Endothelial cell (in vitro differentiated cells): ENCODE measurements at regions not wholly inside any gene's neighbourhood (a gene's known extent, or its start where the extent isn't known, plus 50 kb on each side); places are given as distances from the start of the nearest gene placed in this dataset.

Experiments used
- DNase-seq: peaks from one replicate; pipeline ENCODE4 v3.0.0; 2021; ENCODE audit warnings: low spot score
- H3K27ac Mint-ChIP-seq: one replicate; pipeline ENCODE4 v1.8.0; 2021; ENCODE audit warnings: mixed read lengths, inconsistent platforms; ENCODE audit not compliant: unreplicated experiment
- H3K27me3 Mint-ChIP-seq: one replicate; pipeline ENCODE4 v1.8.0; 2021; ENCODE audit warnings: mild to moderate bottlenecking, moderate library complexity, mixed read lengths, inconsistent platforms; ENCODE audit not compliant: unreplicated experiment
- H3K36me3 Mint-ChIP-seq: one replicate; pipeline ENCODE4 v1.8.0; 2021; ENCODE audit warnings: mild to moderate bottlenecking, low read depth, mixed read lengths, inconsistent platforms; ENCODE audit not compliant: unreplicated experiment
- H3K4me1 Mint-ChIP-seq: one replicate; pipeline ENCODE4 v1.8.0; 2021; ENCODE audit warnings: mild to moderate bottlenecking, mixed read lengths, inconsistent platforms; ENCODE audit not compliant: unreplicated experiment
- H3K4me3 Mint-ChIP-seq: one replicate; pipeline ENCODE4 v1.8.0; 2021; ENCODE audit warnings: mild to moderate bottlenecking, mixed read lengths, inconsistent platforms; ENCODE audit not compliant: unreplicated experiment
- H3K9me3 Mint-ChIP-seq: one replicate; pipeline ENCODE4 v1.8.0; 2021; ENCODE audit warnings: mixed read lengths, inconsistent platforms; ENCODE audit not compliant: unreplicated experiment
- TF ChIP-seq, protein P1 (sequence below): fragments of 200-600 bp; sonication (generic); IDR thresholded peaks from one replicate; pipeline ENCODE4 v1.5.0; 2021; ENCODE audit warnings: antibody characterized with exemption; ENCODE audit not compliant: unreplicated experiment

DNA sequence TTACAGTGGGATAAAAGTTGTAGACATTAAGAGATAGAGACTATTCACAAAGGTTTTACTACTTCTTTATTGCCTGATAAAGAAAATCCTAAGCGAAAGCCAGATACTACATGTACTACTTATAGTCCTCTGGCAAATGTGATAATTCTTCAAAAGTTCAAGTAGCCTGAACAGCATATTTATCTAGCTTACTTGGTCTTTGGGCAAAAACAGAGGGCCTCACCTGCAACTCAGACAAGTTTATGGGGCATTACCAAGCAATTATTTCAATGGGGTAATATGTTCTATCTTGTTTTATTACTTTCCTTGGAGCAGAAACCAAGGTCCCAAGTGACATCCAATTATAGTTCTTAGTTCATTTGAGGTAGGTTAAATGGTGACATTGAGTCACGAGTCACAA is 390.1 kb upstream of the ARHGEF26 start:
- no peak overlapping the region for H3K4me3 Mint-ChIP-seq
- no peaks in the 10 kb centered on the region for H3K4me1 Mint-ChIP-seq
- no peak for DNase-seq
- H3K27ac Mint-ChIP-seq = no peak overlapping the region
- H3K9me3 Mint-ChIP-seq = no peaks in the 10 kb centered on the region
- H3K27me3 Mint-ChIP-seq = no peaks in the 10 kb centered on the region
- H3K36me3 Mint-ChIP-seq = no peaks in the 10 kb centered on the region
- TF ChIP-seq, protein P1, sequence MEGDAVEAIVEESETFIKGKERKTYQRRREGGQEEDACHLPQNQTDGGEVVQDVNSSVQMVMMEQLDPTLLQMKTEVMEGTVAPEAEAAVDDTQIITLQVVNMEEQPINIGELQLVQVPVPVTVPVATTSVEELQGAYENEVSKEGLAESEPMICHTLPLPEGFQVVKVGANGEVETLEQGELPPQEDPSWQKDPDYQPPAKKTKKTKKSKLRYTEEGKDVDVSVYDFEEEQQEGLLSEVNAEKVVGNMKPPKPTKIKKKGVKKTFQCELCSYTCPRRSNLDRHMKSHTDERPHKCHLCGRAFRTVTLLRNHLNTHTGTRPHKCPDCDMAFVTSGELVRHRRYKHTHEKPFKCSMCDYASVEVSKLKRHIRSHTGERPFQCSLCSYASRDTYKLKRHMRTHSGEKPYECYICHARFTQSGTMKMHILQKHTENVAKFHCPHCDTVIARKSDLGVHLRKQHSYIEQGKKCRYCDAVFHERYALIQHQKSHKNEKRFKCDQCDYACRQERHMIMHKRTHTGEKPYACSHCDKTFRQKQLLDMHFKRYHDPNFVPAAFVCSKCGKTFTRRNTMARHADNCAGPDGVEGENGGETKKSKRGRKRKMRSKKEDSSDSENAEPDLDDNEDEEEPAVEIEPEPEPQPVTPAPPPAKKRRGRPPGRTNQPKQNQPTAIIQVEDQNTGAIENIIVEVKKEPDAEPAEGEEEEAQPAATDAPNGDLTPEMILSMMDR = no peak

DNA sequence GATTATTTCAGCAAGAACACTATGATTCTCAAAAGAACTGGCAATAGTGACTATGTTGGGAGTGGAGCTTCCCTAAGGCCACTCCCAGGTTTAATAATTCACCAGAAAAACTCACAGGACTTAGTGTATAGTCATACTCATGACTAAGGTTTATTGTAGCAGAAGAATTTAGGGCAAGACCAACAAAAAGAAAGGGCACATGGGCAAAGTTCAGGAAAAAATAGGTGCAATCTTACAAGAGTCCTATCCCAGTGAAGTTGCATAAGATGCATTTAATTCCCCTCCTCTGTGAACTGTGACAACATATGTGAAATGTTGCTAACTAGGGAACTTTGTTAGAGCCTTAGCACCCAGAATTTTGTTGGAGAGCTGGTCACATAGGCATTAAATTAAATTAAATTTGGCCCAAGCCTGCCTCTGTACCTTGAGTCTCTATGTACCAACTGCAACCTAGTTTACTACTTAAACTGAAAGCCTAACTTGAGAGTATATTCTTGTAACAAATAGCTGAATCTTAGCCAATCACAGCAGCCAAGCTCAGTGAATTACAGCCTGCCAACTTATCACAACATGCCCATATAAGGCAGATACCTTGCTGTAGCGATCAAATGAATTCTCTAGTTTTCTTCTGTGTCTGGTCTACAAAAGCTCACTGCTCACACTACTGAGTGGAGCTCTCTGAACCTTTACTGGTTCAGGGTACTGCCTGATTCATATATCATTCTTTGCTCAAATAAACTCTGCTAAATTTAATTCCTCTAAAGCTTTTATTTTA is 386.2 kb upstream of the ARHGEF26 start:
- TF ChIP-seq, protein P1 = no peak
- no peaks in the 10 kb centered on the region for H3K4me1 Mint-ChIP-seq
- no peaks in the 10 kb centered on the region for H3K27me3 Mint-ChIP-seq
- H3K9me3 Mint-ChIP-seq = no peaks in the 10 kb centered on the region
- DNase-seq = no peak
- H3K4me3 Mint-ChIP-seq = no peak overlapping the region
- no peak overlapping the region for H3K27ac Mint-ChIP-seq
- no peaks in the 10 kb centered on the region for H3K36me3 Mint-ChIP-seq

GRCh38 chr3:153740109-153740508 is 381.1 kb upstream of the ARHGEF26 start:
- peaks cover 2% of the 10 kb centered on the region for H3K4me1 Mint-ChIP-seq
- H3K4me3 Mint-ChIP-seq = no peak overlapping the region
- no peak overlapping the region for H3K27ac Mint-ChIP-seq
- DNase-seq = no peak
- no peaks in the 10 kb centered on the region for H3K9me3 Mint-ChIP-seq
- H3K27me3 Mint-ChIP-seq = no peaks in the 10 kb centered on the region
- TF ChIP-seq, protein P1 = no peak
- no peaks in the 10 kb centered on the region for H3K36me3 Mint-ChIP-seq

GRCh38 chr3:153744889-153745288 is 376.3 kb upstream of the ARHGEF26 start:
- no peak overlapping the region for H3K4me3 Mint-ChIP-seq
- H3K36me3 Mint-ChIP-seq = no peaks in the 10 kb centered on the region
- peaks cover 2% of the 10 kb centered on the region for H3K4me1 Mint-ChIP-seq
- H3K27me3 Mint-ChIP-seq = no peaks in the 10 kb centered on the region
- TF ChIP-seq, protein P1 = no peak
- H3K27ac Mint-ChIP-seq = no peak overlapping the region
- no peak for DNase-seq
- no peaks in the 10 kb centered on the region for H3K9me3 Mint-ChIP-seq

DNA sequence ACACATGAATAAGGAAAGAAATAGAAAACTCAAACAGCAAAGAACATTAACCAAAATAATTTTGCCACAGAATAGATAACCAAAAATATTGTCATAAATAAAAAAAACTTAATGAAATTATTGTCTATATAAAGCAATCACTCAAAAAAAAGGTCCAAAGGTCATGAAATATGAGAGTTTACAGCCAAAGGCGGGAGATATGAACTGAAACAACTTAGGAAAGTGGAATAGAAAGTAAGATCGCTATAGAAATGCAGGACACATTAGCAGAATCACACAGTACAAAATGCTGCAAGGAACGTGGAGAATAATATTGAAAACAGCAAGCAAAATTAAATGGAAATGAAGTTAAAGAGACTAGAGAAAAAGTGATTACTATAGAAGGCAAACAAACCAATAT is 375.0 kb upstream of the ARHGEF26 start:
- no peaks in the 10 kb centered on the region for H3K27me3 Mint-ChIP-seq
- no peaks in the 10 kb centered on the region for H3K36me3 Mint-ChIP-seq
- no peaks in the 10 kb centered on the region for H3K9me3 Mint-ChIP-seq
- no peak overlapping the region for H3K27ac Mint-ChIP-seq
- TF ChIP-seq, protein P1 = no peak
- DNase-seq = no peak
- H3K4me1 Mint-ChIP-seq = peaks cover 2% of the 10 kb centered on the region
- no peak overlapping the region for H3K4me3 Mint-ChIP-seq
